ENCODE measurements at regions not wholly inside any gene's neighbourhood (a gene's known extent, or its start where the extent isn't known, plus 50 kb on each side); places are given as distances from the start of the nearest gene placed in this dataset.
"Not testable (repeated sequence)": the region's sequence is repeated elsewhere in the genome, so short reads cannot be mapped to it uniquely, and the experiment has no call there.

DNA sequence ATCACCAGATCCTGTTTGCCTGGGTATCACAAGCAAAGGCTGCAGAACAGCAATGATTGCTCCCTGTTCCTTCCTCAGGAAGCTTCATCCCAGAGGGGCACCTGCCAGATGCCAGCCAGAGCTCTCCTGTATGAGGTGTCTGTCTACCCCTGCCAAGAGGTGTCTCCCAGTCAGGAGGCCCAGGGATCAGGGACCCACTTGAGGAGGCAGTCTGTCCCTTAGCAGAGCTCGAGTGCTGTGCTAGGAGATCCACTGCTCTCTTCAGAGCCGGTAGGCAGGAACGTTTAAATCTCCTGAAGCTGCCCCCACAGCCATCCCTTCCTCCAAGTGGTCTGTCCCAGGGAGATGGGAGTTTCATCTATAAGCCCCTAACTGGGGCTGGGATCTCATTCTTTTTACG lies 294.6 kb downstream of the BCAT1 start:
- TF ChIP-seq, protein P1, sequence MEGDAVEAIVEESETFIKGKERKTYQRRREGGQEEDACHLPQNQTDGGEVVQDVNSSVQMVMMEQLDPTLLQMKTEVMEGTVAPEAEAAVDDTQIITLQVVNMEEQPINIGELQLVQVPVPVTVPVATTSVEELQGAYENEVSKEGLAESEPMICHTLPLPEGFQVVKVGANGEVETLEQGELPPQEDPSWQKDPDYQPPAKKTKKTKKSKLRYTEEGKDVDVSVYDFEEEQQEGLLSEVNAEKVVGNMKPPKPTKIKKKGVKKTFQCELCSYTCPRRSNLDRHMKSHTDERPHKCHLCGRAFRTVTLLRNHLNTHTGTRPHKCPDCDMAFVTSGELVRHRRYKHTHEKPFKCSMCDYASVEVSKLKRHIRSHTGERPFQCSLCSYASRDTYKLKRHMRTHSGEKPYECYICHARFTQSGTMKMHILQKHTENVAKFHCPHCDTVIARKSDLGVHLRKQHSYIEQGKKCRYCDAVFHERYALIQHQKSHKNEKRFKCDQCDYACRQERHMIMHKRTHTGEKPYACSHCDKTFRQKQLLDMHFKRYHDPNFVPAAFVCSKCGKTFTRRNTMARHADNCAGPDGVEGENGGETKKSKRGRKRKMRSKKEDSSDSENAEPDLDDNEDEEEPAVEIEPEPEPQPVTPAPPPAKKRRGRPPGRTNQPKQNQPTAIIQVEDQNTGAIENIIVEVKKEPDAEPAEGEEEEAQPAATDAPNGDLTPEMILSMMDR (IDR thresholded peaks at IDR 0.05; ENCODE audit: insufficient read depth, low read length), result not testable (repeated sequence)
- TF ChIP-seq, protein P2, sequence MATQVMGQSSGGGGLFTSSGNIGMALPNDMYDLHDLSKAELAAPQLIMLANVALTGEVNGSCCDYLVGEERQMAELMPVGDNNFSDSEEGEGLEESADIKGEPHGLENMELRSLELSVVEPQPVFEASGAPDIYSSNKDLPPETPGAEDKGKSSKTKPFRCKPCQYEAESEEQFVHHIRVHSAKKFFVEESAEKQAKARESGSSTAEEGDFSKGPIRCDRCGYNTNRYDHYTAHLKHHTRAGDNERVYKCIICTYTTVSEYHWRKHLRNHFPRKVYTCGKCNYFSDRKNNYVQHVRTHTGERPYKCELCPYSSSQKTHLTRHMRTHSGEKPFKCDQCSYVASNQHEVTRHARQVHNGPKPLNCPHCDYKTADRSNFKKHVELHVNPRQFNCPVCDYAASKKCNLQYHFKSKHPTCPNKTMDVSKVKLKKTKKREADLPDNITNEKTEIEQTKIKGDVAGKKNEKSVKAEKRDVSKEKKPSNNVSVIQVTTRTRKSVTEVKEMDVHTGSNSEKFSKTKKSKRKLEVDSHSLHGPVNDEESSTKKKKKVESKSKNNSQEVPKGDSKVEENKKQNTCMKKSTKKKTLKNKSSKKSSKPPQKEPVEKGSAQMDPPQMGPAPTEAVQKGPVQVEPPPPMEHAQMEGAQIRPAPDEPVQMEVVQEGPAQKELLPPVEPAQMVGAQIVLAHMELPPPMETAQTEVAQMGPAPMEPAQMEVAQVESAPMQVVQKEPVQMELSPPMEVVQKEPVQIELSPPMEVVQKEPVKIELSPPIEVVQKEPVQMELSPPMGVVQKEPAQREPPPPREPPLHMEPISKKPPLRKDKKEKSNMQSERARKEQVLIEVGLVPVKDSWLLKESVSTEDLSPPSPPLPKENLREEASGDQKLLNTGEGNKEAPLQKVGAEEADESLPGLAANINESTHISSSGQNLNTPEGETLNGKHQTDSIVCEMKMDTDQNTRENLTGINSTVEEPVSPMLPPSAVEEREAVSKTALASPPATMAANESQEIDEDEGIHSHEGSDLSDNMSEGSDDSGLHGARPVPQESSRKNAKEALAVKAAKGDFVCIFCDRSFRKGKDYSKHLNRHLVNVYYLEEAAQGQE (IDR thresholded peaks at IDR 0.05; ENCODE audit: insufficient replicate concordance, low read depth), result not testable (repeated sequence)
- not testable (repeated sequence) for TF ChIP-seq POLR2AphosphoS5 (IDR thresholded peaks at IDR 0.05; ENCODE audit: low read depth)
